Osteoblast (primary cell): ENCODE measurements at regions not wholly inside any gene's neighbourhood (a gene's known extent, or its start where the extent isn't known, plus 50 kb on each side); places are given as distances from the start of the nearest gene placed in this dataset.

Experiments used
- DNase-seq: peaks from one replicate; pipeline ENCODE4 v3.0.0; 2011; ENCODE audit warnings: low spot score, mixed read lengths; ENCODE audit not compliant: insufficient read length; ENCODE audit errors: missing footprints
- H2AFZ ChIP-seq: 2 replicates; pipeline ENCODE4 v1.6.0; 2011; ENCODE audit warnings: mild to moderate bottlenecking, low read length
- H3K27ac ChIP-seq: 2 replicates; pipeline ENCODE4 v1.5.1; 2011; ENCODE audit warnings: mild to moderate bottlenecking, low read depth, low read length, moderate library complexity
- H3K27me3 ChIP-seq: 2 replicates; pipeline ENCODE4 v1.6.0; 2012; ENCODE audit warnings: mild to moderate bottlenecking, control low read depth, inconsistent platforms, low read length, moderate library complexity; ENCODE audit not compliant: insufficient read depth
- H3K36me3 ChIP-seq: 2 replicates; pipeline ENCODE4 v1.5.1; 2011; ENCODE audit warnings: mild to moderate bottlenecking, low read length, control low read depth, moderate library complexity; ENCODE audit not compliant: insufficient read depth
- H3K4me1 ChIP-seq: 2 replicates; pipeline ENCODE4 v1.5.1; 2011; ENCODE audit warnings: mild to moderate bottlenecking, low read length, control low read depth, moderate library complexity; ENCODE audit not compliant: insufficient read depth
- H3K4me2 ChIP-seq: 2 replicates; pipeline ENCODE4 v1.6.0; 2011; ENCODE audit warnings: mild to moderate bottlenecking, low read length; ENCODE audit not compliant: insufficient read depth
- H3K4me3 ChIP-seq: fragments of 200-600 bp; sonication (generic); 3 replicates; pipeline ENCODE4 v1.5.1; 2012; ENCODE audit warnings: mild to moderate bottlenecking, low read length, inconsistent platforms; ENCODE audit not compliant: insufficient read depth
- H3K79me2 ChIP-seq: 2 replicates; pipeline ENCODE4 v1.6.0; 2012; ENCODE audit warnings: mild to moderate bottlenecking, low read length, control low read depth, inconsistent platforms; ENCODE audit not compliant: insufficient read depth
- H3K9me3 ChIP-seq: 2 replicates; pipeline ENCODE4 v1.5.1; 2011; ENCODE audit warnings: low read depth, low read length, control low read depth
- H4K20me1 ChIP-seq: 2 replicates; pipeline ENCODE4 v1.6.0; 2012; ENCODE audit warnings: mild to moderate bottlenecking, low read length, control low read depth; ENCODE audit not compliant: insufficient read depth
- CTCF ChIP-seq: IDR thresholded peaks from 2 replicates; pipeline ENCODE4 v1.5.1; 2011; ENCODE audit warnings: mild to moderate bottlenecking, low read depth, low read length, moderate library complexity; ENCODE audit errors: extremely low read depth

- no peaks in the 10 kb centered on the region for H3K9me3 ChIP-seq
- H3K4me3 ChIP-seq, result no peak overlapping the region
- no peaks in the 10 kb centered on the region for H3K79me2 ChIP-seq
- no peaks in the 10 kb centered on the region for H3K27me3 ChIP-seq
- no peak overlapping the region for H3K4me2 ChIP-seq
- H3K4me1 ChIP-seq, result no peaks in the 10 kb centered on the region
- DNase-seq, result no peak
- TF ChIP-seq CTCF, result no peak
- H3K27ac ChIP-seq, result no peak overlapping the region
- no peaks in the 10 kb centered on the region for H3K36me3 ChIP-seq
- H4K20me1 ChIP-seq, result no peaks in the 10 kb centered on the region
- no peak overlapping the region for H2AFZ ChIP-seq
Observed at GRCh38 chr14:78071016-78071549, 99.1 kb upstream of the NRXN3 start.

GRCh38 chr14:78073028-78073427 lies 97.1 kb upstream of the NRXN3 start:
- Histone ChIP-seq H3K4me2 (no peak overlapping the region), H3K79me2 (no peaks in the 10 kb centered on the region), H3K4me3 (no peak overlapping the region), H2AFZ (no peak overlapping the region), H3K36me3 (no peaks in the 10 kb centered on the region), H3K27ac (no peak overlapping the region), H4K20me1 (no peaks in the 10 kb centered on the region), H3K27me3 (no peaks in the 10 kb centered on the region), H3K9me3 (no peaks in the 10 kb centered on the region), H3K4me1 (no peaks in the 10 kb centered on the region)
- no peak for TF ChIP-seq CTCF
- no peak for DNase-seq

GRCh38 chr14:78074561-78074960 lies 95.6 kb upstream of the NRXN3 start:
- DNase-seq, result no peak
- Histone ChIP-seq H3K4me1 (no peaks in the 10 kb centered on the region), H3K9me3 (no peaks in the 10 kb centered on the region), H3K36me3 (no peaks in the 10 kb centered on the region), H4K20me1 (no peaks in the 10 kb centered on the region), H3K27ac (no peak overlapping the region), H2AFZ (no peak overlapping the region), H3K79me2 (no peaks in the 10 kb centered on the region), H3K27me3 (no peaks in the 10 kb centered on the region), H3K4me2 (no peak overlapping the region), H3K4me3 (no peak overlapping the region)
- TF ChIP-seq CTCF, result no peak

- no peaks in the 10 kb centered on the region for H3K9me3 ChIP-seq
- H3K36me3 ChIP-seq, result no peaks in the 10 kb centered on the region
- no peaks in the 10 kb centered on the region for H3K4me1 ChIP-seq
- no peak overlapping the region for H3K4me3 ChIP-seq
- H3K27ac ChIP-seq, result no peak overlapping the region
- no peaks in the 10 kb centered on the region for H4K20me1 ChIP-seq
- H3K27me3 ChIP-seq, result no peaks in the 10 kb centered on the region
- no peak for DNase-seq
- TF ChIP-seq CTCF, result no peak
- no peak overlapping the region for H2AFZ ChIP-seq
- H3K4me2 ChIP-seq, result no peak overlapping the region
- H3K79me2 ChIP-seq, result no peaks in the 10 kb centered on the region
Observed at GRCh38 chr14:78075033-78075432, 95.1 kb upstream of the NRXN3 start.
